Ishikawa (cell line): ENCODE measurements at regions not wholly inside any gene's neighbourhood (a gene's known extent, or its start where the extent isn't known, plus 50 kb on each side); places are given as distances from the start of the nearest gene placed in this dataset.

Experiments
- CEBPB ChIP-seq: IDR thresholded peaks from 2 replicates; pipeline ENCODE4 v1.6.1; 2012
- CREB1 ChIP-seq: IDR thresholded peaks from 2 replicates; pipeline ENCODE4 v1.6.1; 2012; ENCODE audit warnings: low read depth
- EGR1 ChIP-seq: IDR thresholded peaks from 2 replicates; pipeline ENCODE4 v1.6.1; 2012
- EP300 ChIP-seq: IDR thresholded peaks from 2 replicates; pipeline ENCODE4 v1.6.1; 2012; ENCODE audit warnings: borderline replicate concordance
- FOXM1 ChIP-seq: IDR thresholded peaks from 2 replicates; pipeline ENCODE4 v1.6.1; 2012; ENCODE audit warnings: low read depth, borderline replicate concordance
- NFIC ChIP-seq: IDR thresholded peaks from 2 replicates; pipeline ENCODE4 v1.6.1; 2012
- RAD21 ChIP-seq: IDR thresholded peaks from 2 replicates; pipeline ENCODE4 v1.6.1; 2012; ENCODE audit warnings: low read depth
- REST ChIP-seq: IDR thresholded peaks from 2 replicates; pipeline ENCODE4 v1.6.1; 2012; ENCODE audit warnings: low read depth, mild to moderate bottlenecking
- TAF1 ChIP-seq: IDR thresholded peaks from 2 replicates; pipeline ENCODE4 v1.6.1; 2012; ENCODE audit warnings: low read depth, mild to moderate bottlenecking
- TCF12 ChIP-seq: IDR thresholded peaks from 2 replicates; pipeline ENCODE4 v1.6.1; 2012; ENCODE audit warnings: low read depth
- TEAD4 ChIP-seq: IDR thresholded peaks from 2 replicates; pipeline ENCODE4 v1.6.1; 2012
- YY1 ChIP-seq: IDR thresholded peaks from 2 replicates; pipeline ENCODE4 v1.6.1; 2012; ENCODE audit warnings: low read depth
- ZBTB7A ChIP-seq: IDR thresholded peaks from 2 replicates; pipeline ENCODE4 v1.6.1; 2012; ENCODE audit warnings: low read depth
- TF ChIP-seq, protein P1 (sequence below): IDR thresholded peaks from 2 replicates; pipeline ENCODE4 v1.6.1; 2012
- TF ChIP-seq, protein P2 (sequence below): IDR thresholded peaks from 2 replicates; pipeline ENCODE4 v1.6.1; 2012

DNA sequence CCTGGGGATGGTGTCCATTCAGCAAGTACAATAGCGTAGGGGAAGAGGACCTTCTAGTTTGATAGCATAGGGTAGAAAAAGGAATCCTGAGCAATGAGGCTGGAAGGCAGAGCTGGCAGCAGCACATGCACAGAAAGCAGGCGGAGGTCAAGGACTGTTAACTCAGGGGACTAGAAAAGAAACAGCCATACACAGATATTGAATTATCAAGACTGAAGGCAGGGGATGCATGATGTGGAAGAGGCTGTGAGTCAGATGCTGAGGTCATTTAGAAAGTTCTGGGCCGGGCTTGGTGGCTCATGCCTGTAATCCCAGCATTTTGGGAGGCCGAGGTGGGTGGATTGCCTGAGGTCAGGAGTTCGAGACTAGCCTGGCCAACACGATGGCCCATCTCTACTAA lies 65.6 kb downstream of the OPTC start:
- TF ChIP-seq RAD21: no peak
- TF ChIP-seq YY1: no peak
- no peak for TF ChIP-seq ZBTB7A
- no peak for TF ChIP-seq EP300

- TF ChIP-seq TCF12 (no peak), NFIC (no peak), FOXM1 (no peak), TAF1 (no peak), ZBTB7A (no peak), EGR1 (no peak), CREB1 (no peak), CEBPB (no peak)
- TF ChIP-seq, protein P1, sequence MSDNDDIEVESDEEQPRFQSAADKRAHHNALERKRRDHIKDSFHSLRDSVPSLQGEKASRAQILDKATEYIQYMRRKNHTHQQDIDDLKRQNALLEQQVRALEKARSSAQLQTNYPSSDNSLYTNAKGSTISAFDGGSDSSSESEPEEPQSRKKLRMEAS: no peak
- TF ChIP-seq, protein P2, sequence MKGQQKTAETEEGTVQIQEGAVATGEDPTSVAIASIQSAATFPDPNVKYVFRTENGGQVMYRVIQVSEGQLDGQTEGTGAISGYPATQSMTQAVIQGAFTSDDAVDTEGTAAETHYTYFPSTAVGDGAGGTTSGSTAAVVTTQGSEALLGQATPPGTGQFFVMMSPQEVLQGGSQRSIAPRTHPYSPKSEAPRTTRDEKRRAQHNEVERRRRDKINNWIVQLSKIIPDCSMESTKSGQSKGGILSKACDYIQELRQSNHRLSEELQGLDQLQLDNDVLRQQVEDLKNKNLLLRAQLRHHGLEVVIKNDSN: no peak
Measured at GRCh38 chr1:203563291-203563690, 63.3 kb upstream of the ATP2B4 start.

- TF ChIP-seq, protein P2: no peak
- TF ChIP-seq YY1: no peak
- TF ChIP-seq TAF1: no peak
- TF ChIP-seq CEBPB: no peak
- TF ChIP-seq FOXM1: no peak
- TF ChIP-seq TCF12: no peak
Measured at GRCh38 chr1:203564024-203564423, 62.6 kb upstream of the ATP2B4 start.

GRCh38 chr1:203565049-203565448 lies 61.6 kb upstream of the ATP2B4 start:
- TF ChIP-seq TEAD4 (no peak), EGR1 (no peak), FOXM1 (no peak), REST (no peak), EP300 (no peak), ZBTB7A (no peak), CEBPB (no peak), CREB1 (no peak), TCF12 (no peak), RAD21 (no peak), YY1 (no peak), TAF1 (no peak), NFIC (no peak)
- TF ChIP-seq, protein P2: no peak
- TF ChIP-seq, protein P1: no peak

- TF ChIP-seq TAF1 (no peak), CREB1 (no peak), NFIC (no peak), REST (no peak), TCF12 (no peak), YY1 (no peak), ZBTB7A (no peak)
Measured at GRCh38 chr1:203565981-203566380, 60.7 kb upstream of the ATP2B4 start.

DNA sequence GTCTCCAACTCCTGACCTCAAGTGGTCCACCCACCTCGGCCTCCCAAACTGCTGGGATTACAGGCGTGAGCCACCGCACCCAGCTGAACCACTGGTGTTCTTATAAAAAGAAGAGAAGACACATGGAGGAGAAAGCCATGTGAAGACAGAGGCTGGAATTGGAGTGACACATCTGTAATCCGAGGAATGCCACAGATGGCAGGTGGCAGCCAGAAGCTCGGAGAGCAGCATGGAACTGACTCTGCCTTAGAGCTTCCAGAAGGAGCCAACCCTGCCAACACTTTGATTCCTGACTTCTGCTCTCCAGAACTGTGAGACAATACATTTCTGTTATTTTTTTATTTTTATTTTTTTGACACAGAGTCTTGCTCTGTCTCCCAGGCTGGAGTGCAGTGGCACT lies 59.0 kb upstream of the ATP2B4 start:
- TF ChIP-seq TAF1: no peak
- no peak for TF ChIP-seq NFIC
- TF ChIP-seq RAD21: no peak
- TF ChIP-seq YY1: no peak
- no peak for TF ChIP-seq CEBPB
- no peak for TF ChIP-seq EGR1
- no peak for TF ChIP-seq CREB1
- TF ChIP-seq, protein P2: no peak
- TF ChIP-seq TCF12: no peak
- no peak for TF ChIP-seq ZBTB7A
- TF ChIP-seq, protein P1: no peak
- no peak for TF ChIP-seq REST
- no peak for TF ChIP-seq FOXM1
- TF ChIP-seq TEAD4: no peak
- no peak for TF ChIP-seq EP300
